HG03064 (cell line): ENCODE measurements at regions not wholly inside any gene's neighbourhood (a gene's known extent, or its start where the extent isn't known, plus 50 kb on each side); places are given as distances from the start of the nearest gene placed in this dataset.
"Not testable (repeated sequence)": the region's sequence is repeated elsewhere in the genome, so short reads cannot be mapped to it uniquely, and the experiment has no call there.

Experiments
- ATAC-seq: cut with Tn5 transposase; IDR thresholded peaks from one replicate; pipeline ENCODE4 v1.9.1; 2021; ENCODE audit warnings: low read depth; ENCODE audit not compliant: unreplicated experiment

DNA sequence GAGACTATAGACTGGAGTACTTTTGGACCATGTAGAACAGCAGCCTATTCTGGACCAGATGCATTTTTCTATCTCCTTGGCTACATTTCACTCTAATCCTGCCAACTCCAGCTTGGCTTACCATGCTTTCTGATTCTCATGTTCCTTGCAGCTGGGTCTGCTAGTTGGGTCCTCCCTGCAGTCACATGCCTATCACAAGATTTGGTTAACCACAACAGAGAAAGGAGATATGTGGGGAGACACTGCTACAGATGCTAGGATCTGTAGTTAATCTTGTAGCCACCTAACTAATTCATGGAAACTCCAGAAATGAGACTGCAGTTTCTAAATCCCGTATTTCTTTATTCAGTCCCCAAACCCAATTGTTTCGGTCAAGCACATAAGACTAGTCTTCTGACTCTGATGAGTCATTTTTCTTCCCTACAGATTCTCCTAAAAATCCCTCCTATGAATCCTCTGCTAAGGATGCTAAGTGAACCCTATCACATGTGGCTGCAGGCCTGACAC is 410.6 kb downstream of the DAD1 start:
- ATAC-seq: no peak

DNA sequence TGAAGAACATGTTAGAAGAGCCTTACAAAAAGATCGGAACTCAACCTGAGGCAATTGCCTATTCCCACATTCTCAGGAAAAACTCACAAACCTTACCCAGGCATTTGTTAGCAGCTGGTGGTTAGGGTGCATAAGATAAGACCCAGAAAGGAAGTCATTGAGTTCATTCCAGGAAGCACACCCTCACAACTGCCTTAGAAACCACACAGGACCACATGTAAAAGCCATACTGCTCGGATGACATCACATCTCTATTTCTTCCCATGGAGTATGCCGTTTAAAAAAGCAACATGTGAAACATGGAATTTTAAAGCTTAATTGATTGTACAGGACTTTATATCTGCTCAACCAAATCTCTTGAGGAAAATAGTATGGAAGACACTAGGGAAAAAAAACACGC is 411.2 kb downstream of the DAD1 start:
- ATAC-seq: no peak

DNA sequence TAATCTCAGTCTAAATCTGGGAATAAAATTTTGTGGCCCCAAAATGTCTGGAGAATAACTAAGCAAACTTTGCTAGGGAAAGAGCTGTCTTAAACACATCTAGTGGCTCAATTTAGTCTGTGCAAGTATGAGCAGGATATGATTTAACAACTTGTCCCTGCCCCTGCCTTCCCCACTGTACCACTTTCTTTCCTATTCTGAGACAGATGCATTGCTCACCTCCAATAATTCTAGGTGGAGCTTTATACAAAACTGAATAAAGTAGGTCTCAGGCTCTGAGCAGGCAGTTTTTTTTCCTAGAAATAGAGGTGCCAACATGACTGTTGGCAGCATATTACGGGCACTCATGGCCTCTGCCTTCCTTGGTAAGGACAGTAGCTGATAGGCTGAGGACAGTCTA is 412.1 kb downstream of the DAD1 start:
- ATAC-seq: no peak

DNA sequence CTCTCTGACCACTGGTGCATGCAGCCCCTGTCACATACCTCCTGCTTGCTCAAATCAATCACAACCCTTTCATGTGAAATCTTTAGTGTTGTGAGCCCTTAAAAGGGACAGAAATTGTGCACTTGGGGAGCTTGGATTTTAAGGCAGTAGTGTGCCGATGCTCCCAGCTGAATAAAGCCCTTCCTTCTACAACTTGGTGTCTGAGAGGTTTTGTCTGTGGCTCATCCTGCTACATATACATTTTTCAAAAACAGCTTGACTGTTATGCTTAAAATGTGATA is 413.8 kb downstream of the DAD1 start:
- not testable (repeated sequence) for ATAC-seq

GRCh38 chr14:22174412-22175277 is 414.4 kb downstream of the DAD1 start:
- ATAC-seq: no peak

GRCh38 chr14:22168092-22168955 is 420.7 kb downstream of the DAD1 start:
- ATAC-seq: no peak

- ATAC-seq: no peak
These were observed 424.4 kb downstream of the DAD1 start for GRCh38 chr14:22164616-22165015.

- no peak for ATAC-seq
These were observed 426.0 kb downstream of the DAD1 start for GRCh38 chr14:22163051-22163450.

DNA sequence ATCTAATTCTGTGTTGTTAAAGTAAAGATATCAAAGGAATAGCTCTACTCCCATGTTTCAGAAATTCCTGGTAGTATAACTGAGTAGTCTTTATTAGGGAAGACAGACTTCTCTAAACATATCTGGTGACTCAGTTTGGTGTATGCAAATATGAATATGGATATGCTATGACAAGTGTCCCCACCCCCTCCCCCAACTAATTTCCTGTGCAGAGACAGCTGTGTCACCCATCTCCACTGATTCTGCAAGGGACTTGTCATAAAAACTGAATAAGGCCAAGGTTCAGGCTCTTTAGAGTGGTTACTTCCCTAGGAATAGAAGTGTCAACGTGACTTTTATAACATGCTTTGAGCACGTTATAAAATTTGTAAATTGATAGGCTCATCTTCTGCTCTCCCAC is 429.1 kb downstream of the DAD1 start:
- ATAC-seq: no peak

- no peak for ATAC-seq
These were observed 429.9 kb downstream of the DAD1 start for GRCh38 chr14:22159099-22159498.

DNA sequence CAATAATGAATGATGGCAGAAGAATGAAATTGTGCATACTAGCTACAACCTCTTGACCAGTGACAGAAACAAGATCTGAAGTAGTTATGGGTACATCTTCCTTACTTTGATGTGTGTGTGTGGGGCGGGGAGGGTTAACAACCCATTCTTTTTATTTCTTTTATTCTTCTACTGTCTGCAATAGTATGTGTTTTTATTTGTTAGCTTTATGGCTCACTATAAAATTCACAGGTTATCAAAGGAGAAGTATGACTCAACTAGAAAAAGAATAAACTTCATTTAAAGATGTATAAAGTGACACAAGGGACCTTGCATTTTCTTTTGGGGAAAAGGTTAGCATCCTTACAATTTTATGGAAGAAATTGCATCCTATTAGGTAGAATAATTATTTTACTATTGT is 430.5 kb downstream of the DAD1 start:
- no peak for ATAC-seq

DNA sequence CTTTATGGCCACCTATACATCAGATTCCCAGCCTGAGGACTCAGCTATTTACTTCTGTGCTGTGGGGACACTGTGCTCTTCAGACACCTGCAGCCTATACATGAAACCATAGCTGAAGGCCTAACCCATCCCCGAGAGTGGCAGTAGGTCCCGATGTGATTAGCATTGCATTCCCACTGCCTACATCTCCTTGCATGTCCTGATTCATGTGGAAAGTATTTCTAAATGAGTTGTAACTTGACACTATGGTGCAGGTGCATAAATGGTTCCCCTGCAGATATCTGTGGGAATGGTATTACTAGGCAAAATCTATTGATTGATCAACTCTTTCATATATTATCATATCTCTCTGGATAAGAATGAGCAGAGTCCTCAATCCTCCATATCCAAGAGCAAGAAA is 433.5 kb downstream of the DAD1 start:
- ATAC-seq: no peak

DNA sequence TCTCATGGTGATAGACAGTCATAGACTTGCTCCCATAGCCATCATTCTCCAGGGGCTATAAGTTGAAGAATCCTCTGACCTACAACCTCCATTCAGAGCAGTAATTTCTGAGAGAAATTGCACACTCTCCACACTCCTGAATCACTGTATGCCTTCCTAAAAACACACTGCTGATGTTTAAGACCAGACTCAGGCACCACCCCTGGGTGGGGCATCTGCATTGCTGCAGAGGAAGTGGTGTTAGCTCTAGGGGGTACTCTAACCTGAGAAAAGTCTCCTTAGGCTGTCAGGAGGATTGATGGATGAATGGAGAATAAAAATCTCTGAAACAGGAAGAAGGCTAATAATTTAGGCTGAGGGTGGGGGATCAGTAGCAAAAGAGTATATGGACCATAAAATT is 436.1 kb downstream of the DAD1 start:
- no peak for ATAC-seq

DNA sequence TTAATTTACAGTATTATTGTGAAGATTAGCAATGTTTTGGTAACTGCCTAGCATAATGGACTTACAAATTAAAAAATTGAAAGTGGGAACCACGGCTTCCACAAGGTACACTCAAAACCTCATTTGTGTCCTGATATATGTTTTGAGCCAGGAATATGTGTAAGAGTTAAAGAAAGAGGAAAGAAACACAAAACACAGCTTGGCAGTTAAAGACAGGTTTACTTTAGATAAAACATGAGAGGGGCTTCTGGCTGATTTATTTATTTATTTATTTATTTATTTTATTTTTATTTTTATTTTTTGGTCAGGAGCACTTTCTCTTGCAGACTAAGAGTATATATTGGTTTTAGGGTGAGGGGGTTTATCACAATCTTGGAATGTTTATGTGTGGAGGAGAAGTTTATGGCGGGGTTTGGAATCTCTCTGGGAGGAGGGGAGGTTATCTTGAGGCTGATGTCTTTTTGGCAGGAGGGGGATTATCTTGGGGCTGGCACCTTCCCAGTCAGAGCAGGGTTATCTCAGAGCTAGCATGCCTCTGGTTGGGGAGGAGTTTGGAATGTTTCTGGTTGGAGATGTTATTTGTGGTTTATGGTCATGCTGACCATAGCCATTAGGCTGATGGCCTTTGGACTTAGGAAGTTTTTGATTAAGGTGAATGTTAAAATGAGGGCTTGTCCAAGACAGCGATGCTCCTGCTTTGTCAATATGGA is 436.7 kb downstream of the DAD1 start:
- no peak for ATAC-seq

GRCh38 chr14:22151121-22151520 is 437.9 kb downstream of the DAD1 start:
- no peak for ATAC-seq

GRCh38 chr14:22149058-22149457 is 440.0 kb downstream of the DAD1 start:
- no peak for ATAC-seq

GRCh38 chr14:22147716-22148115 is 441.3 kb downstream of the DAD1 start:
- ATAC-seq: no peak

GRCh38 chr14:22143363-22143762 is 445.7 kb downstream of the DAD1 start:
- no peak for ATAC-seq

DNA sequence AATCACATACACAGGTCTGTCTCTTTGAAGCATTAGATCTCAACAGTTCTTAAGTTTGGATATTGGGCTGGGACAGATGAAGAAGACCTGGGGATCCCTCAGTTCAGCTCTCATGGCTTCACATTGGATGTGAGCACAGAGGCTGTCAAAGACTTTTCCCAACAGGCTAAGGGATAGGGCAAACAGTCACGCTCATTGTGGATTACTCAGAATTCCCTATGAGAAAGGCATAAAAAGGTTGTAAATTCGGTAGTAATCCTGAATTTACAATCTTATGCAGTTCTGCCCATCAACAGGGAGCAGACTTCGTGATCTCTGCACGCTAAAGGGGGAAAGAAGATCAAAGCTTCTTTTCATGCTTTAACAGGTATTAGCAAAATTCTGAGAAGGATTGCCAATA is 448.4 kb downstream of the DAD1 start:
- no peak for ATAC-seq

DNA sequence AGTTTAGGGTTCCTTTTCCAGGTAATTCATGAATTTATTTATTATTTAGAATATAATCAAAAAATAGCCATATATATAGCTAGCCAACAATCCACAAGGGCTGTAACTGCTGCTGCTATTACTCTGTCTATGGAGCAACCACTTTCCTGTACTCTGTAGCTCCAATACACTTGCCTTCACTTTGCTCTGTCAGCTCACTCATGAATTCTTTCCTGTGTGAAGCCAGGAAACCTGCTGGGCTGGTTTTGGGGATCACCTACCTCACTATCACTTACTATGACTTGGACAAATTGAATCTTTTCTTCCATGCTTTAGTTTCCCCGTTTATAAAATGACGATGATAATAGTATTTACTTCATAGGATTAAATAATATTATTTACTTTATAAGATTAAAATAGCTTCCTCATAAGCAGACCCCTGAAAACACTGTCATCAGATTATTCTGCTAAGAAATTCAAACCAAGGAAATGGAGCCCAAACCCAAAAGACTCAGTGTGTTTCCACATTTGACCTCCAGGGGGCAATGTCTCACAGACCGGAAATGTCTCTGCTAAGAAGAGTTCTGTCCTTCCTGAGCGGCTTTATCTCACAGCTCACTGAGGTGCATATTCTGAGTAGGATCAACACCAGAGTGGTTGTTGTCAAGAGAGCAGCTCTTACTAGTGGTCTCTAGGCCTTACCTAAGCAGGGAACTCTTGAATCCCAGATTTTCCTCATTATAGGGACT is 457.1 kb downstream of the DAD1 start:
- ATAC-seq: no peak
